Activated naive CD4-positive, alpha-beta T cell treated with Interleukin-2 at 50 U/mL for 16 hours (primary cell): ENCODE measurements at regions not wholly inside any gene's neighbourhood (a gene's known extent, or its start where the extent isn't known, plus 50 kb on each side); places are given as distances from the start of the nearest gene placed in this dataset.

Source experiments
- DNase-seq: peaks from one replicate; pipeline ENCODE4 v3.0.0-alpha.2; 2020

DNA sequence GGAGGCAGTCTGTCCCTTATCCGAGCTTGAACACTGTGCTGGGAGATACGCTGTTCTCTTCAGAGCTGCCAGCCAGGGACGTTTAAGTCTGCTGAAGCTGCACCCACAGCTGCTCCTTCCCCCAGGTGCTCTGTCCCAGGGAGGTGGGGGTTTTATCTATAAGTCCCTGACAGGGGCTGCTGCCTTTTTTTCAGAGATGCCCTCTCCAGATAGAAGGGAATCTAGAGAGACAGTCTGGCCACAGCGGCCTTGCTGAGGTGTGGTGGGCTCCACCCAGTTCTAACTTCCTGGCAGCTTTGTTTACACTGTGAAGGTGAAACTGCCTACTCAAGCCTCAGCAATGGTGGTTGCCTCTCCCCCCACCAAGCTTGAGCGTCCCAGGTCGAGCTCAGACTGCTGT lies 319.9 kb upstream of the GRM7 start:
- DNase-seq = no peak

DNA sequence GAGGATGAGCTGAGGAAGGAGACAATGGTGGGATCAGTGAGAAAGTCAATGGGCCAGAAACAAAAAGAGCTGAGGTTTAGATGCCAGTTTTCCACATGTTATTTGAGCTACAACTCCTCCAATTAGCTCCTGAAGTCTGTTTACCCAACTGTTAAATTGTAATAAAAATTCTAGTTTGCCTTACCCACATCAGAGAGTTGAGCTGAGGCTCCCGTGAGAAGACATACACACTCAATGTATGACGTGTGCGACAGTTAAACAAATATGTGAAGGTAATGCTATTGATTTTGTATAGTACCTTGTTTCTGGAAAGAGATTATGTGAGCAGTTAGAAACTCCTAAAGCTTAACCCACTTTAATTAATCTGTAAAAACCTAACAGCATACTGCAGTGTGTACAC lies 318.1 kb upstream of the GRM7 start:
- DNase-seq = no peak

DNA sequence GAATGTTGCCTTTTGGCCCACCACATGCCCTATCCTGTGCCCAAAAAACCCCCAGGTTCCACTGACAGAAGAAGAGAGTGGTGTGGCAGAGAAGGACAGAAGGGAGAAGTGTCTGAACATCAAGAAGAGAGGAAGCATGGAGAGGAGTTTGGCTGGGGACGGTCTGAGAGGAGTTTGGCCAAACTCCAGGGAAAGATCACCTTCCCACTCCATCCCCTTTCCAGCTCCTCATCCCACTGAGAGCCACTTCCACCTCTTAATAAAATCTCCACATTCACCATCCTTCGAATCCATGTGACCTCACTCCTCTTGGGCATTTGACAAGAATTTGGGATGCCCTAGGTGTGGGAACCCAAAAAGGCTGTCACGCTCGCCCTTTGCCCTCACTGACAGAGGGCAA lies 311.6 kb upstream of the GRM7 start:
- no peak for DNase-seq

DNA sequence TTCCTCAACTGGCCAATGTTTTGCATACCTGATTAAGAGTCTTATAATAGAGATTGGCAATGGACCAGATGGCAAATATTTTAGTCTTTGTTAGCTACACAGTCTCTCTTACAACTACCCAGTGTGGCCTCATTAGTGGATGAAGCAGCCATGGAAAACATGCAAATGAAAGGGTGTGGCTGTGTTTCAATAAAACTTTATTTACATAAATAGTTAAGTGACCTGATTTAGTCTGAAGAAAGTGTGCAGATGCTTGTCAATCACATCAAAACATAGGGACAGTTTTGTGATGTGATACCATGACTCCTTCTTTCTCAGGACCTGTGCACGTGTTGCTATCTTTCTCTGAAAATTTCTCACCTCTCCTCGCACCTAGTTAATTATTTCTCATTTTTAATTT lies 309.8 kb upstream of the GRM7 start:
- DNase-seq = no peak

DNA sequence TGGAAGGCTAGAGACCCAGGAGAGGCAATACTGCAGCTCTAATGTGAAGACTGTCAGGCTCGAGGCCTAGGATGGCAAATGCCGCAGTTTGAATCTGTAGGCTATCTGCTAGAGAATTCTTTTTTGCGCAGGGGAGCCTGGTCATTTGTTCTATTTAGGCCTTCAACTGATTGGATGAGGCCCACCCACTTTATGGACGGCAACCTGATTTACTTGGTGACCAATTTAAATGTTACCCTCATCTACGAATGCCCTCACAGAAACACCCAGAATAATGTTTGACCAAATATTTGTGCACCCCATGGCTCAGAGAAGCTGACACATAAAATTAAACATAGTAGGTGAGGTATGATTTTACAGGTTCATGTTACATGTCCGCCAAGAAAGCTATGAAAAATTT lies 300.7 kb upstream of the GRM7 start:
- no peak for DNase-seq

GRCh38 chr3:6567241-6567640 lies 293.7 kb upstream of the GRM7 start:
- no peak for DNase-seq

GRCh38 chr3:6568999-6569493 lies 291.9 kb upstream of the GRM7 start:
- no peak for DNase-seq

GRCh38 chr3:6571448-6571847 lies 289.5 kb upstream of the GRM7 start:
- no peak for DNase-seq

DNA sequence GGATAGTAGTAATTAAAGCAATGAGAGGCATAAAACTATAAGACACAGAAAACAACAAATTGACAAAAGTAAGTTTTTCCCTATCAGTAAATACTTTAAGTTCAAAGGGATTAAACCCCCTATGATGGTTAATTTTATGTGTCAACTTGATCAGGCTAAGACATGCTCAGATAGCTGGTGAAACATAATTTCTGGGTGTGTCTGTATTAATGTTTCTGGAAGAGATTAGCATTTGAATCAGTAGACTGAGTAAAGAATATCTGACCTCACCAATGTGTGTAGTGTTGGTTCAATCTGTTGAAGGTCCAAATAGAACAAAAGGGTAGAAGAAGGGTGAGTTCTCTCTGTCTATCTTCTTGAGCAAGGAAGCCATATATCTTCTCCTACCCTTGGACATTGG lies 283.3 kb upstream of the GRM7 start:
- DNase-seq = no peak

- no peak for DNase-seq
Observed at GRCh38 chr3:6578526-6578925, 282.4 kb upstream of the GRM7 start.

GRCh38 chr3:6580808-6581207 lies 280.1 kb upstream of the GRM7 start:
- DNase-seq = no peak

DNA sequence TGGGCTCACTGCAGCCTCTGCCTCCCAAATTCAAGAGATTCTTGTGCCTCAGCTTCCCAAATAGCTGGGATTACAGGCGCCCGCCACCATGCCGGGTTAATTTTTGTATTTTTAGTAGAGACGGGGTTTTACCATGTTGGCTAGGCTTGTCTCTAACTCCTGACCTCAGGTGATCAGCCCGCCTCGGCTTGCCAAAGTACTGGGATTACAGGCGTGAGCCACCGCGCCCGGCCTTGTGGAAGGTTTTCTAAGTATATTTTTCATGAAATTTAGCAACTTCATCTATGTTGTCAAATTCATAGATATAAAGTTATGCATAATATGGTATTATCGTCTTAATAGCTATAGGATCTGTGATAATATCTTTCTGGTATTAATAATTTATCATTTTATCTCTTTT lies 275.6 kb upstream of the GRM7 start:
- no peak for DNase-seq

- DNase-seq = no peak
Observed at GRCh38 chr3:6600237-6600636, 260.7 kb upstream of the GRM7 start.

DNA sequence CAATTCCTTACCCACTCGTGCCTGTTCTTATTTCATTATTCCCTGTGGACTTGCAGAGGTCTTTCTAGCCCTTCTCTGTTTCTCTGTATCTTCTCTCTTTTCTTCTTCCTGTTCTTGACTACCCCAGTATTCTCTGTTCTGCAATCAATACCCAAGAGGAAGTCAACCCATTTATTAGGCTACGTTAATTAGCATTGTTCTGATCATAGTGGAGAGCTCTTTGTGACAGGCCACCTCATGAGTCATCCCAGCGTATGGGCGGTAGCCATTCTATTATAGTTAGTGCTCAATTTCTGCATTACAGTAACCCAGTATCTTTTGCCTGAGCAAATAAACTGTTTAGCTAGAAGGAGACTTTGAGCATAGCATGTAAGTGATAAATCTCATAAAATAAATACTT lies 259.5 kb upstream of the GRM7 start:
- DNase-seq = no peak

DNA sequence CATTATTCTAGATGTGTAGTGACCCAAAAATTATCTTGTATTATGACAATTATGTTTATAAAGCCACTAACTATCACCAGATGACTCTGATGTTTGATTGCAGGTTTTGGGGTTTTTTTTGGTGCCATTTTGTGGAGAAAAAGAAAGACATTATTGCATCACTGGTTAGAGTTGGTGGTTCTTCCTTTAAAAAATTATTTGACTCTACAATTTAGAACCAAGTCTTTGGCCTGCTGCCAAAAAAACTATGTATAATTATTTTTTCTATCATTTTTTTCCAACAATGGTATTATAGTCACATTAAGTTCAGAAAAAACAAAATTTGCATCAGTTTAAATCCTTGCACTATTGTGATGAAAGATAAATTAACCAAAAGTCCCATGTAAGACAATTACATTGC lies 258.6 kb upstream of the GRM7 start:
- DNase-seq = no peak

- DNase-seq = no peak
Observed at GRCh38 chr3:6605227-6605626, 255.7 kb upstream of the GRM7 start.

DNA sequence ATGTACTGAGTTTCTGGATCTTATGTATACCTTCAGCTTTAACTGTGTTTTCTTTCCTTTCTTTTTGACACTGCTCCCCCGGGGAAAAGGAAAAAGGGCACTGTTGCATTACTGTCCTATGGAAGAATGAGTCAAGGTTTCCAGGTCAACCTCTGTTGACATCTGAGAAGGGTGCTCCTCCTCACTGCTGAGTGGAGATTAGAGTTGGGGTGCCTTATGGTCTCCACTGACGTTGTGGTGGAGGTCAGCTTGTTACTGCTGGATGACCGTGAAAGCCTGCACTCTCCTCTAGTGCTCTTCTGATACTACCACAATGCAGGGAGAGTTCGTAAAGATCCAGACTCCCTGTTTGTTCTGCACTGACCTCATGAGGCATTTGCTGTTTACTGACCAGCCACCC lies 252.1 kb upstream of the GRM7 start:
- DNase-seq = no peak

DNA sequence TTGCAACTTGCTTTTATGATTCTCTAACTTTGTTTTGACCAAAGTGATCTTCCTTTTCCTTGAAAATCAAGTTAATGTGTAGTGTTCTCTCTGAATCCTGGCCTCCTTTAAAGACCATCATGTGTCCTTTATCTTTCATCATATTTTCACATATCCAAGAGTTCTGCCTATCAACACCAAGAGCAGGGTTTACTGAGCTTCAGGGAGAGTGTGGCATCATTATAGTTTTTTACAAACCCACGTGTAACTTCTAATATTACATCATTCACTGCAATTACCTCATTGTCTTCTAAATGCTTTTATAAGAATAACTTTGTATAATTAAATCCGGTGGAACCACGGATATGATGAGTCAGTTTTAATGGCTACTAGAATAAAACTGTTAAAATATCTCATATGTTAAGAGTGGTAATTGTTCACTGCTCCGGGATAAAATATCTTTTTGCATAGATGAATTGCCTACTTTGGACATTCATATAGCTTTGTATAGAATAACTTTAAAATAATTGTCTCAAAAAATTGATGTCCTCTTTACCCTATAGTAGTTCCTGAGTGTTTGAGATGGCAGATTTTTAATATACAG lies 248.8 kb upstream of the GRM7 start:
- no peak for DNase-seq

GRCh38 chr3:6622260-6622659 lies 238.7 kb upstream of the GRM7 start:
- DNase-seq = no peak

GRCh38 chr3:6622712-6623111 lies 238.2 kb upstream of the GRM7 start:
- no peak for DNase-seq

GRCh38 chr3:6631376-6631775 lies 229.5 kb upstream of the GRM7 start:
- no peak for DNase-seq

DNA sequence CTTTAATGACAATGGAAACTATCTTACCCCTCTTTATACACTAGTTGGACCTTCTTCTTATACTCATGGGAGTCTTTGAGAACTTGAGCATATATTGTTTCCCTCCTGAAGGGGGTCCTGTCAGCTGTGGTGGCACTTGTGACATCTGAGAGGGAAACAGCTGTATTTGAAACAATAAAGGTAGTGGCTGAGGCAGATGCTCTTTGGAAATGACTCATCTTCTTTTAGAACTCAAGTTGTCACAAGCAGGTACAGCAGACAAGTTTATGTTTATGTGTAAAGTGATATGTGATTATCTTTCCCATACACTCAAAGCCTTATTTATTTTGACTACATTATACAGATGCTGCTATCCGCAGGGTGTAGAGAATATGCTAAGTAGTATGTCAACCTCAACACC lies 220.0 kb upstream of the GRM7 start:
- no peak for DNase-seq

GRCh38 chr3:6644070-6644929 lies 216.6 kb upstream of the GRM7 start:
- no peak for DNase-seq

DNA sequence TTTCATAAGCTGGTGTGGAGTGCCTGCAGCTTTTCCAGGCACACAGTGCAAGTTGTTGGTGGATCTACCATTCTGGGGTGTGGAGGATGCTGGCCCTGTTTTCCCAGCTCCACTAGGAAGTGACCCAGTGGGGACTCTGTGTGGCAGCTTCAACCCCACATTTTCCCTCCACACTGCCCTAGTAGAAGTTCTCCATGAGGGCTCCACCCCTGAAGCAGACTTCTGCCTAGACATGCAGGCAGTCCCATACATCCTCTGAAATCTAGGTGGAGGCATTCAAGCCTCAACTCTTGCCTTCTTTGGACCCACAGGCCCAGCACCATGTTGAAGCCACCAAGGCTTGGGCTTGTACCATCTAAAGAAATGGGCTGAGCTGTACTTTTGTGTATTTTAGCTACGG lies 206.2 kb upstream of the GRM7 start:
- DNase-seq = no peak

DNA sequence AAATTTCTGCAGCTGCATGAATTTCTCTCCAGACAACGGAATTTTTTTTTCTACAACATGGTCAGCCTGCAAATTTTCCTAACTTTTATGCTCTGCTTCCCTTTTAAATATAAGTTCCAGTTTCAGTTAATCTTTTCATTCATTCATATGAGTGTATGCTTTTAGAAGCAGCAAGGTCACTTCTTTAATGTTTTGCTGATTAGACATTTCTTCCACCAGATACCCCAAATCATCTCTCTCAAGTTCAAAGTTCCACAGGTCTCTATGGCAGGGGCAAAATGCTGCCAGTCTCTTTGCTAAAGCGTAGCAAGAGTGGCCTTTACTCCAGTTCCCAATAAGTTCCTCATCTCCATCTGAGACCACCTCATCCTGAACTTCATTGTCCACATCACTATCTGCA lies 205.6 kb upstream of the GRM7 start:
- no peak for DNase-seq
